GM23338 (cell line): ENCODE measurements at regions not wholly inside any gene's neighbourhood (a gene's known extent, or its start where the extent isn't known, plus 50 kb on each side); places are given as distances from the start of the nearest gene placed in this dataset.

ENCODE experiments used
- ATAC-seq: fragments of 200-7000 bp; cut with Tn5 transposase; 3 replicates; pipeline ENCODE4 v1.9.1; 2020
- DNase-seq: peaks from one replicate; pipeline ENCODE4 v3.0.0-alpha.2; 2015; ENCODE audit warnings: low spot score
- H2AFZ ChIP-seq: fragments of 200-600 bp; sonication (generic); 2 replicates; pipeline ENCODE4 v1.8.0; 2016; ENCODE audit warnings: antibody characterized with exemption, mild to moderate bottlenecking, moderate library complexity
- H3F3A ChIP-seq: fragments of 200-600 bp; sonication (generic); replicated peaks from 2 replicates; pipeline ENCODE4 v1.8.0; 2017; ENCODE audit warnings: antibody characterized with exemption, mixed run types, low read depth
- H3K27ac ChIP-seq: fragments of 200-600 bp; sonication (generic); 2 replicates; pipeline ENCODE4 v1.6.1; 2016; ENCODE audit warnings: low read depth
- H3K27me3 ChIP-seq: fragments of 200-600 bp; sonication (generic); 2 replicates; pipeline ENCODE4 v1.8.0; 2016; ENCODE audit warnings: mild to moderate bottlenecking, mixed run types, moderate library complexity; ENCODE audit not compliant: insufficient read depth
- H3K36me3 ChIP-seq: fragments of 200-600 bp; sonication (generic); 2 replicates; pipeline ENCODE4 v1.8.0; 2016; ENCODE audit warnings: mild to moderate bottlenecking; ENCODE audit not compliant: insufficient read depth
- H3K4me1 ChIP-seq: fragments of 200-600 bp; sonication (generic); 2 replicates; pipeline ENCODE4 v1.8.0; 2016; ENCODE audit warnings: mild to moderate bottlenecking, moderate library complexity; ENCODE audit not compliant: insufficient read depth
- H3K4me2 ChIP-seq: fragments of 200-600 bp; sonication (generic); 2 replicates; pipeline ENCODE4 v1.7.1; 2017; ENCODE audit warnings: mixed run types
- H3K4me3 ChIP-seq: fragments of 200-600 bp; sonication (generic); 2 replicates; pipeline ENCODE4 v1.6.1; 2016; ENCODE audit warnings: mixed run types
- H3K79me2 ChIP-seq: fragments of 200-600 bp; sonication (generic); replicated peaks from 2 replicates; pipeline ENCODE4 v1.8.0; 2017; ENCODE audit warnings: mild to moderate bottlenecking; ENCODE audit not compliant: insufficient read depth
- H3K9me2 ChIP-seq: fragments of 200-600 bp; sonication (generic); 2 replicates; pipeline ENCODE4 v1.8.0; 2017; ENCODE audit not compliant: insufficient read depth
- H4K20me1 ChIP-seq: fragments of 200-600 bp; sonication (generic); replicated peaks from 2 replicates; pipeline ENCODE4 v1.8.0; 2017; ENCODE audit warnings: mild to moderate bottlenecking; ENCODE audit not compliant: insufficient read depth
- H3K27ac Mint-ChIP-seq: 2 replicates; pipeline ENCODE4 v1.8.0; 2020; ENCODE audit warnings: inconsistent platforms, mild to moderate bottlenecking, moderate library complexity, mixed read lengths
- H3K27me3 Mint-ChIP-seq: 3 replicates; pipeline ENCODE4 v1.8.0; 2022; ENCODE audit warnings: low read depth, mild to moderate bottlenecking, moderate library complexity, mixed read lengths, inconsistent platforms; ENCODE audit not compliant: insufficient read depth, poor library complexity
- H3K36me3 Mint-ChIP-seq: 3 replicates; pipeline ENCODE4 v1.8.0; 2021; ENCODE audit warnings: low read depth, mild to moderate bottlenecking, inconsistent platforms, moderate library complexity, mixed read lengths
- H3K4me1 Mint-ChIP-seq: 3 replicates; pipeline ENCODE4 v1.8.0; 2020; ENCODE audit warnings: mild to moderate bottlenecking, inconsistent platforms, mixed read lengths
- H3K4me3 Mint-ChIP-seq: 3 replicates; pipeline ENCODE4 v1.8.0; 2021; ENCODE audit warnings: moderate library complexity, mild to moderate bottlenecking, inconsistent platforms, mixed read lengths
- H3K9me3 Mint-ChIP-seq: 3 replicates; pipeline ENCODE4 v1.8.0; 2020; ENCODE audit warnings: moderate library complexity, mild to moderate bottlenecking, inconsistent platforms, mixed read lengths
- CREB1 ChIP-seq: fragments of 250-450 bp; sonication (Bioruptor Pico); IDR thresholded peaks from 2 replicates; pipeline ENCODE4 v1.5.0; 2020; ENCODE audit warnings: low read depth, mild to moderate bottlenecking, moderate library complexity
- CTCF ChIP-seq, 2 experiments: fragments of 200-600 bp in 1 of 2; sonication (generic) in 1 of 2; conservative IDR thresholded peaks; 2 replicates each; pipeline versions ENCODE4 v1.5.1 to v1.6.1; 2016 to 2017; ENCODE audit warnings: antibody characterized with exemption in 2 of 2, low read depth in 2 of 2, mild to moderate bottlenecking in 2 of 2, moderate library complexity in 1 of 2
- EZH2 ChIP-seq: fragments of 200-600 bp; sonication (generic); IDR thresholded peaks from one replicate; pipeline ENCODE4 v1.8.0; 2017; ENCODE audit warnings: antibody characterized with exemption, mild to moderate bottlenecking, low read depth; ENCODE audit not compliant: unreplicated experiment
- JUNB ChIP-seq: IDR thresholded peaks from one replicate; pipeline ENCODE4 v1.6.1; 2016; ENCODE audit warnings: antibody characterized with exemption; ENCODE audit not compliant: unreplicated experiment
- NANOG ChIP-seq: IDR thresholded peaks from 2 replicates; pipeline ENCODE4 v1.6.1; 2016; ENCODE audit warnings: antibody characterized with exemption, borderline replicate concordance
- POLR2AphosphoS5 ChIP-seq: IDR thresholded peaks from 2 replicates; pipeline ENCODE4 v1.6.1; 2016; ENCODE audit warnings: antibody characterized with exemption, low read depth
- STAT1 ChIP-seq: IDR thresholded peaks from one replicate; pipeline ENCODE4 v1.6.1; 2016; ENCODE audit warnings: antibody characterized with exemption; ENCODE audit not compliant: unreplicated experiment
- ZNF114 ChIP-seq: fragments of 250-450 bp; sonication (Bioruptor Pico); IDR thresholded peaks from 2 replicates; pipeline ENCODE4 v1.5.0; 2020; ENCODE audit warnings: mild to moderate bottlenecking, moderate library complexity
- TF ChIP-seq, protein P1 (sequence below): fragments of 250-450 bp; sonication (Bioruptor Pico); IDR thresholded peaks from 2 replicates; pipeline ENCODE4 v1.5.0; 2020; ENCODE audit warnings: mild to moderate bottlenecking, moderate library complexity
- TF ChIP-seq, protein P2 (sequence below): IDR thresholded peaks from one replicate; pipeline ENCODE4 v1.6.1; 2018; ENCODE audit warnings: antibody characterized with exemption; ENCODE audit not compliant: unreplicated experiment

DNA sequence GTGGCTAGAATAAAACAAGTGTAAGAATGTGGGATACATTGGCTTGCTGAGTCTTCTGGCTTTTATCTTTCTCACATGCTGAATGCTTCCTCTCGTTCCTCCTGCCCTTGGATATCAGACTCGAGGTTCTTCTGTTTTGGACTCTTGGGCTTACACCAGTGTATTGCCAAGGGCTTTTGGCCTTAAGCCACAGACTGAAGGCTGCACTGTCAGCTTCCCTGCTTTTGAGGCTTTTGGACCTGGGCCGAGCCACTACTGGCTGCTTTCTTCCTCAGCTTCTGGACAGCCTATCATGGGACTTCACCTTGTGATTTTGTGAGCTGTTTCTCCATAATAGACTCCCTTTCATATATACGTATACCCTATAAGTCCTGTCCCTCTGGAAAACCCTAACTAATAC is 300.9 kb upstream of the STXBP6 start:
- H3K79me2 ChIP-seq = no peaks in the 10 kb centered on the region
- Mint-ChIP-seq H3K4me1 (no peaks in the 10 kb centered on the region), H3K4me3 (no peak overlapping the region), H3K9me3 (peaks cover 3% of the 10 kb centered on the region; the same call in 1 of the 3 replicates), H3K27me3 (peaks cover 4% of the 10 kb centered on the region), H3K27ac (no peak overlapping the region), H3K36me3 (no peaks in the 10 kb centered on the region)
- no peak for DNase-seq
- no peak overlapping the region for H2AFZ ChIP-seq
- ATAC-seq = no peak
- no peaks in the 10 kb centered on the region for H3K27me3 ChIP-seq
- no peak overlapping the region for H3K4me3 ChIP-seq
- H3F3A ChIP-seq = no peaks in the 10 kb centered on the region
- no peak overlapping the region for H3K27ac ChIP-seq
- H3K4me1 ChIP-seq = no peaks in the 10 kb centered on the region
- H3K36me3 ChIP-seq = no peaks in the 10 kb centered on the region
- no peak overlapping the region for H3K4me2 ChIP-seq
- H4K20me1 ChIP-seq = no peaks in the 10 kb centered on the region
- TF ChIP-seq, protein P1, sequence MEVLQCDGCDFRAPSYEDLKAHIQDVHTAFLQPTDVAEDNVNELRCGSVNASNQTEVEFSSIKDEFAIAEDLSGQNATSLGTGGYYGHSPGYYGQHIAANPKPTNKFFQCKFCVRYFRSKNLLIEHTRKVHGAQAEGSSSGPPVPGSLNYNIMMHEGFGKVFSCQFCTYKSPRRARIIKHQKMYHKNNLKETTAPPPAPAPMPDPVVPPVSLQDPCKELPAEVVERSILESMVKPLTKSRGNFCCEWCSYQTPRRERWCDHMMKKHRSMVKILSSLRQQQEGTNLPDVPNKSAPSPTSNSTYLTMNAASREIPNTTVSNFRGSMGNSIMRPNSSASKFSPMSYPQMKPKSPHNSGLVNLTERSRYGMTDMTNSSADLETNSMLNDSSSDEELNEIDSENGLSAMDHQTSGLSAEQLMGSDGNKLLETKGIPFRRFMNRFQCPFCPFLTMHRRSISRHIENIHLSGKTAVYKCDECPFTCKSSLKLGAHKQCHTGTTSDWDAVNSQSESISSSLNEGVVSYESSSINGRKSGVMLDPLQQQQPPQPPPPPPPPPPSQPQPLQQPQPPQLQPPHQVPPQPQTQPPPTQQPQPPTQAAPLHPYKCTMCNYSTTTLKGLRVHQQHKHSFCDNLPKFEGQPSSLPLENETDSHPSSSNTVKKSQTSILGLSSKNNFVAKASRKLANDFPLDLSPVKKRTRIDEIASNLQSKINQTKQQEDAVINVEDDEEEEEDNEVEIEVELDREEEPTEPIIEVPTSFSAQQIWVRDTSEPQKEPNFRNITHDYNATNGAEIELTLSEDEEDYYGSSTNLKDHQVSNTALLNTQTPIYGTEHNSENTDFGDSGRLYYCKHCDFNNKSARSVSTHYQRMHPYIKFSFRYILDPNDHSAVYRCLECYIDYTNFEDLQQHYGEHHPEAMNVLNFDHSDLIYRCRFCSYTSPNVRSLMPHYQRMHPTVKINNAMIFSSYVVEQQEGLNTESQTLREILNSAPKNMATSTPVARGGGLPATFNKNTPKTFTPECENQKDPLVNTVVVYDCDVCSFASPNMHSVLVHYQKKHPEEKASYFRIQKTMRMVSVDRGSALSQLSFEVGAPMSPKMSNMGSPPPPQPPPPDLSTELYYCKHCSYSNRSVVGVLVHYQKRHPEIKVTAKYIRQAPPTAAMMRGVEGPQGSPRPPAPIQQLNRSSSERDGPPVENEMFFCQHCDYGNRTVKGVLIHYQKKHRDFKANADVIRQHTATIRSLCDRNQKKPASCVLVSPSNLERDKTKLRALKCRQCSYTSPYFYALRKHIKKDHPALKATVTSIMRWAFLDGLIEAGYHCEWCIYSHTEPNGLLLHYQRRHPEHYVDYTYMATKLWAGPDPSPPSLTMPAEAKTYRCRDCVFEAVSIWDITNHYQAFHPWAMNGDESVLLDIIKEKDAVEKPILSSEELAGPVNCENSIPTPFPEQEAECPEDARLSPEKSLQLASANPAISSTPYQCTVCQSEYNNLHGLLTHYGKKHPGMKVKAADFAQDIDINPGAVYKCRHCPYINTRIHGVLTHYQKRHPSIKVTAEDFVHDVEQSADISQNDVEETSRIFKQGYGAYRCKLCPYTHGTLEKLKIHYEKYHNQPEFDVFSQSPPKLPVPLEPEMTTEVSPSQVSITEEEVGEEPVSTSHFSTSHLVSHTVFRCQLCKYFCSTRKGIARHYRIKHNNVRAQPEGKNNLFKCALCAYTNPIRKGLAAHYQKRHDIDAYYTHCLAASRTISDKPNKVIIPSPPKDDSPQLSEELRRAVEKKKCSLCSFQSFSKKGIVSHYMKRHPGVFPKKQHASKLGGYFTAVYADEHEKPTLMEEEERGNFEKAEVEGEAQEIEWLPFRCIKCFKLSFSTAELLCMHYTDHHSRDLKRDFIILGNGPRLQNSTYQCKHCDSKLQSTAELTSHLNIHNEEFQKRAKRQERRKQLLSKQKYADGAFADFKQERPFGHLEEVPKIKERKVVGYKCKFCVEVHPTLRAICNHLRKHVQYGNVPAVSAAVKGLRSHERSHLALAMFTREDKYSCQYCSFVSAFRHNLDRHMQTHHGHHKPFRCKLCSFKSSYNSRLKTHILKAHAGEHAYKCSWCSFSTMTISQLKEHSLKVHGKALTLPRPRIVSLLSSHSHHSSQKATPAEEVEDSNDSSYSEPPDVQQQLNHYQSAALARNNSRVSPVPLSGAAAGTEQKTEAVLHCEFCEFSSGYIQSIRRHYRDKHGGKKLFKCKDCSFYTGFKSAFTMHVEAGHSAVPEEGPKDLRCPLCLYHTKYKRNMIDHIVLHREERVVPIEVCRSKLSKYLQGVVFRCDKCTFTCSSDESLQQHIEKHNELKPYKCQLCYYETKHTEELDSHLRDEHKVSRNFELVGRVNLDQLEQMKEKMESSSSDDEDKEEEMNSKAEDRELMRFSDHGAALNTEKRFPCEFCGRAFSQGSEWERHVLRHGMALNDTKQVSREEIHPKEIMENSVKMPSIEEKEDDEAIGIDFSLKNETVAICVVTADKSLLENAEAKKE (CRISPR knock-in tag) = no peak
- H3K9me2 ChIP-seq = 0 out of 2 replicates have a peak, but pooled peaks cover 3% of the 10 kb centered on the region

DNA sequence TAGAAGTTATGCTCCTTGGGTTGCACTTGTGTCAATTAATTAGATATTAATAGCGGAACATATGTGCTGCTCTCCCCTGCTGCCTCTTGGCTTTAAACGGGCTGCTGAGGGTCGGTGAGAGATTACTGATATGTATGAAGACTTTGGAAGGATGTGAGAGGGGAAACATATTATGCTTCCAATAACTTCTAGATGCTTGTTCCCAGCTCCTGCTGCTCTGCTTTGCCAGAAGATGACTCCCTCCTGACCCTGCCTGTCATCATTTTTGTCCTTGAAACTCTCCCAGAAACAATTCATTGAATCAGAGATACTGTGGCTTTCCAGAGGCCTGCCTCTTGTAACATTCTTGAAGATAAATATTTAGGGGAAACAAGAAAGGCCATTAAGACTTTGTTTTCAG is 300.1 kb upstream of the STXBP6 start:
- H3K27ac ChIP-seq = no peak overlapping the region
- TF ChIP-seq NANOG (no peak), POLR2AphosphoS5 (no peak), STAT1 (no peak), JUNB (no peak), CTCF (conservative IDR thresholded peaks at IDR 0.05; ENCODE audit: low read depth in 2 of 2) (no peak), CREB1 (no peak), ZNF114 (CRISPR knock-in tag) (no peak), EZH2 (no peak)
- TF ChIP-seq, protein P2, sequence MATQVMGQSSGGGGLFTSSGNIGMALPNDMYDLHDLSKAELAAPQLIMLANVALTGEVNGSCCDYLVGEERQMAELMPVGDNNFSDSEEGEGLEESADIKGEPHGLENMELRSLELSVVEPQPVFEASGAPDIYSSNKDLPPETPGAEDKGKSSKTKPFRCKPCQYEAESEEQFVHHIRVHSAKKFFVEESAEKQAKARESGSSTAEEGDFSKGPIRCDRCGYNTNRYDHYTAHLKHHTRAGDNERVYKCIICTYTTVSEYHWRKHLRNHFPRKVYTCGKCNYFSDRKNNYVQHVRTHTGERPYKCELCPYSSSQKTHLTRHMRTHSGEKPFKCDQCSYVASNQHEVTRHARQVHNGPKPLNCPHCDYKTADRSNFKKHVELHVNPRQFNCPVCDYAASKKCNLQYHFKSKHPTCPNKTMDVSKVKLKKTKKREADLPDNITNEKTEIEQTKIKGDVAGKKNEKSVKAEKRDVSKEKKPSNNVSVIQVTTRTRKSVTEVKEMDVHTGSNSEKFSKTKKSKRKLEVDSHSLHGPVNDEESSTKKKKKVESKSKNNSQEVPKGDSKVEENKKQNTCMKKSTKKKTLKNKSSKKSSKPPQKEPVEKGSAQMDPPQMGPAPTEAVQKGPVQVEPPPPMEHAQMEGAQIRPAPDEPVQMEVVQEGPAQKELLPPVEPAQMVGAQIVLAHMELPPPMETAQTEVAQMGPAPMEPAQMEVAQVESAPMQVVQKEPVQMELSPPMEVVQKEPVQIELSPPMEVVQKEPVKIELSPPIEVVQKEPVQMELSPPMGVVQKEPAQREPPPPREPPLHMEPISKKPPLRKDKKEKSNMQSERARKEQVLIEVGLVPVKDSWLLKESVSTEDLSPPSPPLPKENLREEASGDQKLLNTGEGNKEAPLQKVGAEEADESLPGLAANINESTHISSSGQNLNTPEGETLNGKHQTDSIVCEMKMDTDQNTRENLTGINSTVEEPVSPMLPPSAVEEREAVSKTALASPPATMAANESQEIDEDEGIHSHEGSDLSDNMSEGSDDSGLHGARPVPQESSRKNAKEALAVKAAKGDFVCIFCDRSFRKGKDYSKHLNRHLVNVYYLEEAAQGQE = no peak

More for the DNA sequence above, 300.1 kb upstream of the STXBP6 start:
- Histone ChIP-seq H3K4me2 (no peak overlapping the region), H3K27me3 (no peaks in the 10 kb centered on the region), H3K4me3 (no peak overlapping the region), H3K79me2 (no peaks in the 10 kb centered on the region), H4K20me1 (no peaks in the 10 kb centered on the region), H3K4me1 (no peaks in the 10 kb centered on the region), H3F3A (no peaks in the 10 kb centered on the region), H3K36me3 (no peaks in the 10 kb centered on the region), H2AFZ (no peak overlapping the region), H3K9me2 (no peaks in the 10 kb centered on the region)
- Mint-ChIP-seq H3K4me1 (no peaks in the 10 kb centered on the region), H3K27ac (no peak overlapping the region), H3K36me3 (peaks cover 3% of the 10 kb centered on the region; the same call in 1 of the 3 replicates), H3K27me3 (peaks cover 4% of the 10 kb centered on the region), H3K9me3 (peaks cover 6% of the 10 kb centered on the region), H3K4me3 (no peak overlapping the region)
- no peak for DNase-seq
- no peak for ATAC-seq
